ENCODE measurements at regions not wholly inside any gene's neighbourhood (a gene's known extent, or its start where the extent isn't known, plus 50 kb on each side); places are given as distances from the start of the nearest gene placed in this dataset.

DNA sequence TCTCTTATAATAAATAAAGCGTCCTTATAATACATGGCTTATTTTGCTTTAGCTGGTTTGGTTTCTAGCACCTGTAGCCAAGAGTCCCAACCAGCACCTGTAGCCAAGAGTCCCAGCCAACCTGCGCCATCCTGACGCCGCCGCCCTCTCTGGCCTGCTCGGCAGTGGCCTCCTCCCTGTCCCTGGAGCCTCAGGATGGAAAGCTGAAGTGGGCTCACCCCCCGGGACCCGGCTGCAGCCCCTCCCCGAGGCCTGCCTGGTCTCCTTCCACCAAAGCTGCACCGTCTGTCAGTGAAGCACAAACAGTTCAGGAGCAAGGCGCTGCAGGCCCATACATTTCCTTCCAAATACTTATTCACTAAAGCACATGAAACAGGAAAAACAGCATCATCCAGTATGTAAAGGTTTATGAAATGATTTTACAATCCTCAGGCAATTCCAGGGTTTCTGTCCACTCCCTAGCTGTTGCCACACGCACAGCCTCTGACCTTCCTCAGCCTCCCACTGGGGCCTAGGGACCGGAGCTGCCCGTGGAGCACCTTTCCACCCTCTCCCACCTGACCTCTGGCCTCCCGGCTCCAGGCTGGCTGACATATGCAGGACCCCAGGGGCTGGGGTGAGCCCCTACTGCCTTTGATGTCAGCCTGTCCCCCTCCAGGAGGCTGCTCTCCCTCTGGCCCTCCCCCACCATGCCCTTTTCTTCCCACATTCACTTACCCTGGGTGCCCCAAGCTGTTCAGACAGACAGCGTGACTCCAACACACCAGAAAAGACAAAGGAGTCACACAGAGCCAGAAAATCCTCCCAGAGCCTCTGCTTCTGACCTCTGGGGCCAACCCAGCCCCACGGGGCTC, 149.6 kb upstream of the PPP2R2D start:
- H3K36me3 ChIP-seq: no peaks in the 10 kb centered on the region
- no peaks in the 10 kb centered on the region for H3K9me3 ChIP-seq
- no peak overlapping the region for H3K4me3 ChIP-seq
- no peaks in the 10 kb centered on the region for H3K27me3 ChIP-seq (replicated peaks; ENCODE audit: insufficient read depth)
- 61% methylated on average over 17 of the region's 17 CpGs for WGBS
- intact Hi-C loops (cut with DNase I): no loop called here
- no peak for DNase-seq (ENCODE audit: low spot score)
- TF ChIP-seq, protein P1, sequence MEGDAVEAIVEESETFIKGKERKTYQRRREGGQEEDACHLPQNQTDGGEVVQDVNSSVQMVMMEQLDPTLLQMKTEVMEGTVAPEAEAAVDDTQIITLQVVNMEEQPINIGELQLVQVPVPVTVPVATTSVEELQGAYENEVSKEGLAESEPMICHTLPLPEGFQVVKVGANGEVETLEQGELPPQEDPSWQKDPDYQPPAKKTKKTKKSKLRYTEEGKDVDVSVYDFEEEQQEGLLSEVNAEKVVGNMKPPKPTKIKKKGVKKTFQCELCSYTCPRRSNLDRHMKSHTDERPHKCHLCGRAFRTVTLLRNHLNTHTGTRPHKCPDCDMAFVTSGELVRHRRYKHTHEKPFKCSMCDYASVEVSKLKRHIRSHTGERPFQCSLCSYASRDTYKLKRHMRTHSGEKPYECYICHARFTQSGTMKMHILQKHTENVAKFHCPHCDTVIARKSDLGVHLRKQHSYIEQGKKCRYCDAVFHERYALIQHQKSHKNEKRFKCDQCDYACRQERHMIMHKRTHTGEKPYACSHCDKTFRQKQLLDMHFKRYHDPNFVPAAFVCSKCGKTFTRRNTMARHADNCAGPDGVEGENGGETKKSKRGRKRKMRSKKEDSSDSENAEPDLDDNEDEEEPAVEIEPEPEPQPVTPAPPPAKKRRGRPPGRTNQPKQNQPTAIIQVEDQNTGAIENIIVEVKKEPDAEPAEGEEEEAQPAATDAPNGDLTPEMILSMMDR (IDR thresholded peaks at IDR 0.05): no peak
- TF ChIP-seq POLR2AphosphoS5 (IDR thresholded peaks at IDR 0.05) (no peak), POLR2A (IDR thresholded peaks at IDR 0.05) (no peak)
- no peaks in the 10 kb centered on the region for H3K4me1 ChIP-seq (replicated peaks)
- H3K27ac ChIP-seq: no peak overlapping the region

DNA sequence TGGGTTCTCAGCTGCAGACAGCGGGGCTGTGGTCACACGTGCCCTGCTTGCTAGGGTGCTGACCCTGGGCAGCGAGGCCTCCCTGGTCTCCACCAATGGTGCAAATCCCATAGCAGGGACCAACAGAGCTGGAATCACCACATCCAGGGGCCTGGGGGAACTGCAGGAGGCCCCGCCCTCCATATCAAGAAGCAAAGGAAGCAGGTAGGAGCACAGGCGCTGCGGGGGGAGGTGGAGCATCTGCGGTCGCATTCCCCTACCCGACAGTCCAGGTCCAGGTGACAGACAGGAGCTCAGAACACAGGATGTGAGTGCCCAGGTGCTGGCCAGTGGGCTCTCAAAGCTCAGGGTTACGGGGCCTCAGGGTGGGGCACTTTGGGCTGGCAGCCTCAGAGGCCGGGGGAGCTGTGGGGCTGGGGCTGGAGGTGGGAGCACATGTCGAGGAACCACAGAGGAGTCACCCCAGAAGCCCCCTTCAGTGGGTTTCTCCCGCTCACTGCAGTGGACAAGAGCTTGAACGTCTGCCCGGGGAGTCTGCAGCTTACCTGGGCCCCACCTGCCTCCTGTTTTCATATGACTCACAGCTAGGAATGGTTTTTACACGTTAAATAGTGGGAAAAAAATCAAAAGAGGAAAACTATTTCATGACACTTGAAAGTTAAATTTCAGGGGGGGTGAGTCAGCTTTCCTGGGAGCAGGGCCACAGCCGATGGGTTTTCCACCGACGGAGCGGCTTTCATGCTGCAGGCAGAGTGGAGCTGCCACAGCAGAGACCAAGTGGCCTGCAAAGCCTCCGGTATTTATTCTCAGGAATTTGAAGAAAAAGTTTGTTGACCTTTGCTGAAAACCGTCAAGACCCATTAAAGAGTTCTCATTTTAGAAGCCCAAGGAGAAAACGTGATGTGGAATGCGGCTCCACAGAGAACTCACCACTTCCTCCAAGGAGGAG, 148.7 kb upstream of the PPP2R2D start:
- Histone ChIP-seq H3K4me3 (no peak overlapping the region), H3K27ac (no peak overlapping the region), H3K4me1 (replicated peaks) (no peaks in the 10 kb centered on the region), H3K36me3 (no peaks in the 10 kb centered on the region), H3K27me3 (replicated peaks; ENCODE audit: insufficient read depth) (no peaks in the 10 kb centered on the region), H3K9me3 (no peaks in the 10 kb centered on the region)
- TF ChIP-seq, protein P1 (IDR thresholded peaks at IDR 0.05): no peak
- no peak for TF ChIP-seq POLR2A (IDR thresholded peaks at IDR 0.05)
- no peak for TF ChIP-seq POLR2AphosphoS5 (IDR thresholded peaks at IDR 0.05)
- intact Hi-C loops (cut with DNase I): no loop called here
- DNase-seq (ENCODE audit: low spot score): no peak
- 75% methylated on average over 24 of the region's 24 CpGs for WGBS

DNA sequence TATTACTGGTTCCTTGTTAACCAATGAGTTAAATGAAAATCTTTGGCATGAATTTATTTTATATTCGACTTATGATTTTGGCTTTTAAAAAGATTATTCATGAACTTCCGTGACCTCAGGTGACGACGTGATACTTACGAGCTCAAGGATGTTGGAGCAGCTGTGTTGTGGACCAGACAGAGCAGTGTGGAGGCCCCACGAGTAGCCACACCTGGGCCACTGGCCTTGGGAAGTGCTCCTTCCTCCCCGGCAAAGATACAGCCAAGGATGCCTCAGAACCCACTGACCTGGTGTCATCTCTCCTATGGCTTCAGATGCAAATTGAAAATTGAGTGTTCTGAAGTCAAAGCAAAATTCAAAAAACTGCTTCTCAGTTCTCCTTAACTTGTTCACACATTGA, 147.5 kb upstream of the PPP2R2D start:
- 72% methylated on average over 7 of the region's 7 CpGs for WGBS
- no peak overlapping the region for H3K4me3 ChIP-seq
- no peak for DNase-seq (ENCODE audit: low spot score)
- no peaks in the 10 kb centered on the region for H3K36me3 ChIP-seq
- no peak overlapping the region for H3K27ac ChIP-seq
- H3K9me3 ChIP-seq: no peaks in the 10 kb centered on the region
- intact Hi-C loops (cut with DNase I): no loop called here
- no peaks in the 10 kb centered on the region for H3K27me3 ChIP-seq (replicated peaks; ENCODE audit: insufficient read depth)
- H3K4me1 ChIP-seq (replicated peaks): no peaks in the 10 kb centered on the region
- no peak for TF ChIP-seq POLR2AphosphoS5 (IDR thresholded peaks at IDR 0.05)
- no peak for TF ChIP-seq POLR2A (IDR thresholded peaks at IDR 0.05)

GRCh38 chr10:131755200-131755599, 145.6 kb upstream of the PPP2R2D start:
- WGBS: 85% methylated on average over 5 of the region's 5 CpGs
- no peak for DNase-seq (ENCODE audit: low spot score)
- Histone ChIP-seq H3K4me1 (replicated peaks) (no peaks in the 10 kb centered on the region), H3K9me3 (no peaks in the 10 kb centered on the region), H3K4me3 (no peak overlapping the region), H3K27me3 (replicated peaks; ENCODE audit: insufficient read depth) (no peaks in the 10 kb centered on the region), H3K27ac (no peak overlapping the region), H3K36me3 (no peaks in the 10 kb centered on the region)
- intact Hi-C loops (cut with DNase I): no loop called here
- TF ChIP-seq POLR2A (IDR thresholded peaks at IDR 0.05) (no peak), POLR2AphosphoS5 (IDR thresholded peaks at IDR 0.05) (no peak)

GRCh38 chr10:131757285-131758058, 143.3 kb upstream of the PPP2R2D start:
- TF ChIP-seq POLR2AphosphoS5 (IDR thresholded peaks at IDR 0.05) (no peak), POLR2A (IDR thresholded peaks at IDR 0.05) (no peak)
- TF ChIP-seq, protein P1 (IDR thresholded peaks at IDR 0.05): no peak
- no peak overlapping the region for H3K27ac ChIP-seq

More at GRCh38 chr10:131757285-131758058, 143.3 kb upstream of the PPP2R2D start:
- H3K27me3 ChIP-seq (replicated peaks; ENCODE audit: insufficient read depth): no peaks in the 10 kb centered on the region
- intact Hi-C loops (cut with DNase I): no loop called here
- no peaks in the 10 kb centered on the region for H3K36me3 ChIP-seq
- no peak for DNase-seq (ENCODE audit: low spot score)
- no peaks in the 10 kb centered on the region for H3K4me1 ChIP-seq (replicated peaks)
- WGBS: 85% methylated on average over 20 of the region's 20 CpGs
- no peak overlapping the region for H3K4me3 ChIP-seq
- no peaks in the 10 kb centered on the region for H3K9me3 ChIP-seq
